GM10266 (cell line): ENCODE measurements at regions not wholly inside any gene's neighbourhood (a gene's known extent, or its start where the extent isn't known, plus 50 kb on each side); places are given as distances from the start of the nearest gene placed in this dataset.
"Not testable (repeated sequence)": the region's sequence is repeated elsewhere in the genome, so short reads cannot be mapped to it uniquely, and the experiment has no call there.

Experiments used
- DNase-seq: peaks from one replicate; pipeline ENCODE4 v3.0.0; 2012; ENCODE audit errors: extremely low spot score
- CTCF ChIP-seq: IDR thresholded peaks from 2 replicates; pipeline ENCODE4 v1.5.1; 2012; ENCODE audit warnings: mild to moderate bottlenecking, low read depth; ENCODE audit not compliant: control insufficient read depth, insufficient read depth; ENCODE audit errors: missing control alignments

GRCh38 chr5:50302815-50303490 is 138.1 kb downstream of the EMB start:
- no peak for TF ChIP-seq CTCF
- DNase-seq = no peak

GRCh38 chr5:50301756-50302155 is 139.3 kb downstream of the EMB start:
- no peak for DNase-seq
- no peak for TF ChIP-seq CTCF

- no peak for DNase-seq
- TF ChIP-seq CTCF = no peak
Observed at GRCh38 chr5:50300878-50301277, 140.2 kb downstream of the EMB start.

- TF ChIP-seq CTCF = no peak
- no peak for DNase-seq
Observed at GRCh38 chr5:50299896-50300295, 141.2 kb downstream of the EMB start.

- DNase-seq = no peak
- TF ChIP-seq CTCF = no peak
Observed at GRCh38 chr5:50292735-50293394, 148.2 kb downstream of the EMB start.

- not testable (repeated sequence) for DNase-seq
Observed at GRCh38 chr5:50280461-50280860, 160.6 kb downstream of the EMB start.
